Mucosa of descending colon (tissue), 3 donors: ENCODE measurements at regions not wholly inside any gene's neighbourhood (a gene's known extent, or its start where the extent isn't known, plus 50 kb on each side); places are given as distances from the start of the nearest gene placed in this dataset.

ENCODE experiments used
- ATAC-seq: fragments of 200-7000 bp; cut with Tn5 transposase; one replicate; pipeline ENCODE4 v1.9.1; 2020; ENCODE audit warnings: mild to moderate bottlenecking, moderate library complexity
- DNase-seq, 3 donors: peaks; one replicate each; pipeline ENCODE4 v3.0.0-alpha.2; 2020
- H3K36me3 ChIP-seq: fragments of 200-600 bp; one replicate; pipeline ENCODE4 v1.8.0; 2021; ENCODE audit warnings: low read depth, mild to moderate bottlenecking
- H3K4me1 ChIP-seq: fragments of 200-600 bp; one replicate; pipeline ENCODE4 v1.8.0; 2021; ENCODE audit warnings: low read depth, mild to moderate bottlenecking
- H3K4me3 ChIP-seq: fragments of 200-600 bp; one replicate; pipeline ENCODE4 v1.8.0; 2021; ENCODE audit warnings: mild to moderate bottlenecking
- H3K9me3 ChIP-seq: fragments of 200-600 bp; one replicate; pipeline ENCODE4 v1.8.0; 2021; ENCODE audit warnings: mild to moderate bottlenecking
- intact Hi-C, 2 donors: fragments of 100-400 bp; cut with DNase I in 1 of 2; cut with micrococcal nuclease in 1 of 2; formaldehyde crosslinking; loops; one replicate each; pipeline versions ENCODE4 v1.11.0 to v1.11.1; 2022; cut with DNase I, micrococcal nuclease
- TF ChIP-seq, protein P1 (sequence below): fragments of 200-600 bp; IDR thresholded peaks from one replicate; pipeline ENCODE4 v1.8.0; 2022; ENCODE audit warnings: antibody characterized with exemption, mild to moderate bottlenecking
- donor health status: DM: no; HTN: no; CAD: no; lungs with moderate emphysema.
- donor health status: DM: no; HTN: no; CAD: no.
- donor health status: DM: no; HTN: yes; CAD: no.

DNA sequence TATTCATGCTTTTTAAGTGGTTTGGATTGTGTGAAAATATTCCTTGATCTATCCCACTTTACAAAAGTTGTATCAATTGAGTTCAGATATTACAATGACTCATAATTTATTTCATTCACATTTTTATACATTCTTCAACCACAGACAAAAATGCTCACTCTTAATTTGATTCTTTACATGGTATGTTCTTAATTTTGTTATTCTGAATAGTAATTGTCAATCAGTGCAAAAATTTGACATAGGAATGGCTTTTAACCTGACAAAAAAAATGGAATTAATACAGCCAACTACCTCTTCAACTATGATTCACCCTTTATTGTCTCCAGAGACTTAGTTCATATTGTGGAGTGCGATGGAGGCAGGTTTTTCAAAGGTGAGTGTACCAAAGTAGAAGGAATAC is 1002.4 kb upstream of the ADGRL4 start:
- DNase-seq (no peak), ATAC-seq (no peak)
- H3K36me3 ChIP-seq, result no peaks in the 10 kb centered on the region
- intact Hi-C loops, result no loop called here
- no peaks in the 10 kb centered on the region for H3K4me1 ChIP-seq
- TF ChIP-seq, protein P1, sequence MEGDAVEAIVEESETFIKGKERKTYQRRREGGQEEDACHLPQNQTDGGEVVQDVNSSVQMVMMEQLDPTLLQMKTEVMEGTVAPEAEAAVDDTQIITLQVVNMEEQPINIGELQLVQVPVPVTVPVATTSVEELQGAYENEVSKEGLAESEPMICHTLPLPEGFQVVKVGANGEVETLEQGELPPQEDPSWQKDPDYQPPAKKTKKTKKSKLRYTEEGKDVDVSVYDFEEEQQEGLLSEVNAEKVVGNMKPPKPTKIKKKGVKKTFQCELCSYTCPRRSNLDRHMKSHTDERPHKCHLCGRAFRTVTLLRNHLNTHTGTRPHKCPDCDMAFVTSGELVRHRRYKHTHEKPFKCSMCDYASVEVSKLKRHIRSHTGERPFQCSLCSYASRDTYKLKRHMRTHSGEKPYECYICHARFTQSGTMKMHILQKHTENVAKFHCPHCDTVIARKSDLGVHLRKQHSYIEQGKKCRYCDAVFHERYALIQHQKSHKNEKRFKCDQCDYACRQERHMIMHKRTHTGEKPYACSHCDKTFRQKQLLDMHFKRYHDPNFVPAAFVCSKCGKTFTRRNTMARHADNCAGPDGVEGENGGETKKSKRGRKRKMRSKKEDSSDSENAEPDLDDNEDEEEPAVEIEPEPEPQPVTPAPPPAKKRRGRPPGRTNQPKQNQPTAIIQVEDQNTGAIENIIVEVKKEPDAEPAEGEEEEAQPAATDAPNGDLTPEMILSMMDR, result no peak
- H3K9me3 ChIP-seq, result no peaks in the 10 kb centered on the region
- H3K4me3 ChIP-seq, result no peak overlapping the region

- DNase-seq, result no peak
- H3K4me3 ChIP-seq, result no peak overlapping the region
- TF ChIP-seq, protein P1, result no peak
- no peak for ATAC-seq
- H3K9me3 ChIP-seq, result no peaks in the 10 kb centered on the region
- H3K4me1 ChIP-seq, result no peaks in the 10 kb centered on the region
- H3K36me3 ChIP-seq, result no peaks in the 10 kb centered on the region
- intact Hi-C loops, result no loop called here
These were observed 996.7 kb upstream of the ADGRL4 start for GRCh38 chr1:80003250-80003649.

DNA sequence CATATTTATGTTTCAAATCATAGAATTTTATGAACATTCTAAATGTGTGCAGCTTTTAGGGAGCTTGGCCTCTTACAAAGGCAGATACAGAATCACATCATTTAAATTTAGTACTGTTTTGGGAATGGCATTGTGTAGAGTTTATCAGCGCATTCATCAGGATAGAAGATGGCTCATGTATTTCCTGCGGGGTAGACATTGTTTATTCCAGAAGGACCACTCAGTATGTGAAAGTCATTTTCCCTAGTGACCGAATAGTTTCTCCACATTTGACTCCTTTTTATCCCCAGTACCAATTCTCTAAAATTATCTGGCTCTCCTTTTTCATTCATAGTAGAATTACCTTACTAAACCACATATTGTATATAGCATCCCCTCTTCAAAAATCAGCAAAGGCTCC is 981.9 kb upstream of the ADGRL4 start:
- Histone ChIP-seq H3K36me3 (no peaks in the 10 kb centered on the region), H3K4me3 (no peak overlapping the region), H3K9me3 (no peaks in the 10 kb centered on the region), H3K4me1 (no peaks in the 10 kb centered on the region)
- TF ChIP-seq, protein P1, result no peak
- intact Hi-C loops, result no loop called here
- ATAC-seq, result no peak
- no peak for DNase-seq

GRCh38 chr1:79982211-79982610 is 975.7 kb upstream of the ADGRL4 start:
- H3K4me1 ChIP-seq, result no peaks in the 10 kb centered on the region
- TF ChIP-seq, protein P1, result no peak
- H3K4me3 ChIP-seq, result no peak overlapping the region
- intact Hi-C loops, result no loop called here
- DNase-seq (peak in 2 of 3 donors; percentile 5 to 17), ATAC-seq (no peak)
- H3K36me3 ChIP-seq, result no peaks in the 10 kb centered on the region
- H3K9me3 ChIP-seq, result no peaks in the 10 kb centered on the region

DNA sequence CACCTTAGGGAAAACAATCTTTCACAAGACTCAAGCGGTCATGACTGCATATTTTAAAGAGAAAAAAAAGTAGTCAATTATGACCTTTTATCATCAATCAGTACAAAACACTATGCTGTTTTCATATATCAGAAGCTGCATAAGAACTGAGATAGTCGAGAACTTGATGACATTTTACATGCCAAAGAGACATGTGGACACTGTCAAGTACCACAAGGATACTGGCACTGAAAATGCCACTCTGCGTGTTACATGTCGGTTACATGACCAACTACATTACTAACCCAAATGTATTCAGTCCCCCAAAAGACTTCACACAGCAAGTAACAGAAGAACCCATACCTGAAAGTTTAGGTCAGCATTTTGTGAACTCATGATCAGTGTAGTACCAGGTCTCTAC is 975.0 kb upstream of the ADGRL4 start:
- no peak overlapping the region for H3K4me3 ChIP-seq
- no peaks in the 10 kb centered on the region for H3K9me3 ChIP-seq
- no peaks in the 10 kb centered on the region for H3K4me1 ChIP-seq
- no peak for DNase-seq
- intact Hi-C loops, result no loop called here
- no peak for ATAC-seq
- no peaks in the 10 kb centered on the region for H3K36me3 ChIP-seq
- TF ChIP-seq, protein P1, result no peak

DNA sequence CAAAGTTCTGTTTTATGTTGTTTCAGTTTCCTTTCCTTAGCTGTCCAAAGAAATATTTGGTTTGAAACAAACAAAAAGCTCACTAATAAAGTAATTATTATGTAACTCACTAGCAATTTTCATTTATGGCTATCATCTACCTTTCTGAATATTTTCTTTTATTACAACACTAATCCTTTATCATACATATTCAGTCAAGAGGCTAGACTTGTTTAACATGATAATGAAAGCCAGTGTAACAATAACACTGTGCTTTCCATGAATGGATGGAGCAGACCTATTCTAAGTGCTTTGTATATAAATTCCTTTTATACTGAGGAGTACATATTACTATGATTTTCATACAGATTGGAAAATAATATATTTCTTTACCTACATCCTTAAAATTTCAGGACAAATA is 972.8 kb upstream of the ADGRL4 start:
- Histone ChIP-seq H3K9me3 (no peaks in the 10 kb centered on the region), H3K4me1 (no peaks in the 10 kb centered on the region), H3K4me3 (no peak overlapping the region), H3K36me3 (no peaks in the 10 kb centered on the region)
- no peak for DNase-seq
- ATAC-seq, result no peak
- intact Hi-C loops, result no loop called here
- TF ChIP-seq, protein P1, result no peak
